ENCODE measurements at regions not wholly inside any gene's neighbourhood (a gene's known extent, or its start where the extent isn't known, plus 50 kb on each side); places are given as distances from the start of the nearest gene placed in this dataset.
"Not testable (repeated sequence)": the region's sequence is repeated elsewhere in the genome, so short reads cannot be mapped to it uniquely, and the experiment has no call there.

- Histone ChIP-seq H3K27ac (ENCODE audit: control insufficient read depth, insufficient read depth, low read length) (no peak overlapping the region), H3K4me3 (ENCODE audit: control insufficient read depth in 2 of 3, extremely low read depth in 1 of 3, insufficient read depth in 2 of 3, low read depth in 1 of 3, low read length in 3 of 3) (no peak overlapping the region), H3K36me3 (ENCODE audit: control insufficient read depth in 2 of 2, extremely low read depth in 1 of 2, insufficient read depth in 2 of 2, low read length in 2 of 2) (no peaks in the 10 kb centered on the region), H3K9me1 (ENCODE audit: control insufficient read depth, extremely low read depth, insufficient read depth, low read length) (no peaks in the 10 kb centered on the region), H4K20me1 (ENCODE audit: control insufficient read depth, extremely low read depth, insufficient read depth, low read length) (no peaks in the 10 kb centered on the region), H3K9me3 (ENCODE audit: control insufficient read depth, low read depth, low read length) (no peaks in the 10 kb centered on the region), H3K9ac (ENCODE audit: control insufficient read depth, extremely low read depth, insufficient read depth, low read length) (no peak overlapping the region), H3K4me1 (ENCODE audit: control insufficient read depth, extremely low read depth, insufficient read depth, low read length) (no peaks in the 10 kb centered on the region), H2AFZ (ENCODE audit: control insufficient read depth, low read length) (no peak overlapping the region), H3K79me2 (ENCODE audit: control insufficient read depth, insufficient read depth, low read length) (no peaks in the 10 kb centered on the region), H3K4me2 (ENCODE audit: control insufficient read depth, extremely low read depth, insufficient read depth, low read depth, low read length) (no peak overlapping the region), H3K27me3 (ENCODE audit: control insufficient read depth, extremely low read depth, insufficient read depth, low read length) (no peaks in the 10 kb centered on the region)
- TF ChIP-seq EZH2 (IDR thresholded peaks at IDR 0.05; ENCODE audit: low read length) (no peak), CTCF (optimal IDR thresholded peaks at IDR 0.05 in 1 of 3, IDR thresholded peaks at IDR 0.05 in 1 of 3, conservative IDR thresholded peaks at IDR 0.05 in 1 of 3; ENCODE audit: extremely low read depth in 1 of 3, insufficient read depth in 2 of 3, low read length in 3 of 3) (no peak)
- no peak for FAIRE-seq
- dilution Hi-C loops (cut with MboI; ENCODE audit: extremely low pct_ligation_motif_present, low sequenced_read_pairs), result no loop called here
- DNase-seq (ENCODE audit: low read depth, low spot score), result no peak
These were observed 479.6 kb downstream of the CNTN3 start for GRCh38 chr3:74134831-74135230.

GRCh38 chr3:74131546-74132328, 482.7 kb downstream of the CNTN3 start:
- H3K79me2 ChIP-seq (ENCODE audit: control insufficient read depth, insufficient read depth, low read length); H4K20me1 ChIP-seq (ENCODE audit: control insufficient read depth, extremely low read depth, insufficient read depth, low read length); FAIRE-seq; H3K27ac ChIP-seq (ENCODE audit: control insufficient read depth, insufficient read depth, low read length); H3K9ac ChIP-seq (ENCODE audit: control insufficient read depth, extremely low read depth, insufficient read depth, low read length); H3K9me1 ChIP-seq (ENCODE audit: control insufficient read depth, extremely low read depth, insufficient read depth, low read length); H3K36me3 ChIP-seq (ENCODE audit: control insufficient read depth in 2 of 2, extremely low read depth in 1 of 2, insufficient read depth in 2 of 2, low read length in 2 of 2); dilution Hi-C loops (cut with MboI; ENCODE audit: extremely low pct_ligation_motif_present, low sequenced_read_pairs); H3K4me1 ChIP-seq (ENCODE audit: control insufficient read depth, extremely low read depth, insufficient read depth, low read length); H3K4me3 ChIP-seq (ENCODE audit: control insufficient read depth in 2 of 3, extremely low read depth in 1 of 3, insufficient read depth in 2 of 3, low read depth in 1 of 3, low read length in 3 of 3); H3K27me3 ChIP-seq (ENCODE audit: control insufficient read depth, extremely low read depth, insufficient read depth, low read length); DNase-seq (ENCODE audit: low read depth, low spot score); H3K4me2 ChIP-seq (ENCODE audit: control insufficient read depth, extremely low read depth, insufficient read depth, low read depth, low read length); H2AFZ ChIP-seq (ENCODE audit: control insufficient read depth, low read length); H3K9me3 ChIP-seq (ENCODE audit: control insufficient read depth, low read depth, low read length): not testable (repeated sequence)

- DNase-seq (ENCODE audit: low read depth, low spot score) (no peak), FAIRE-seq (no peak)
- no peaks in the 10 kb centered on the region for H3K4me1 ChIP-seq (ENCODE audit: control insufficient read depth, extremely low read depth, insufficient read depth, low read length)
- H3K4me3 ChIP-seq (ENCODE audit: control insufficient read depth in 2 of 3, extremely low read depth in 1 of 3, insufficient read depth in 2 of 3, low read depth in 1 of 3, low read length in 3 of 3), result no peak overlapping the region
- H3K79me2 ChIP-seq (ENCODE audit: control insufficient read depth, insufficient read depth, low read length), result no peaks in the 10 kb centered on the region
- no peak overlapping the region for H3K4me2 ChIP-seq (ENCODE audit: control insufficient read depth, extremely low read depth, insufficient read depth, low read depth, low read length)
- H3K27me3 ChIP-seq (ENCODE audit: control insufficient read depth, extremely low read depth, insufficient read depth, low read length), result no peaks in the 10 kb centered on the region
- no peaks in the 10 kb centered on the region for H3K9me1 ChIP-seq (ENCODE audit: control insufficient read depth, extremely low read depth, insufficient read depth, low read length)
- no peaks in the 10 kb centered on the region for H3K36me3 ChIP-seq (ENCODE audit: control insufficient read depth in 2 of 2, extremely low read depth in 1 of 2, insufficient read depth in 2 of 2, low read length in 2 of 2)
- no peak overlapping the region for H3K9ac ChIP-seq (ENCODE audit: control insufficient read depth, extremely low read depth, insufficient read depth, low read length)
- TF ChIP-seq EZH2 (IDR thresholded peaks at IDR 0.05; ENCODE audit: low read length) (no peak), CTCF (optimal IDR thresholded peaks at IDR 0.05 in 1 of 3, IDR thresholded peaks at IDR 0.05 in 1 of 3, conservative IDR thresholded peaks at IDR 0.05 in 1 of 3; ENCODE audit: extremely low read depth in 1 of 3, insufficient read depth in 2 of 3, low read length in 3 of 3) (no peak)
- H3K9me3 ChIP-seq (ENCODE audit: control insufficient read depth, low read depth, low read length), result peaks cover 1% of the 10 kb centered on the region
- dilution Hi-C loops (cut with MboI; ENCODE audit: extremely low pct_ligation_motif_present, low sequenced_read_pairs), result no loop called here
- H3K27ac ChIP-seq (ENCODE audit: control insufficient read depth, insufficient read depth, low read length), result no peak overlapping the region
- no peaks in the 10 kb centered on the region for H4K20me1 ChIP-seq (ENCODE audit: control insufficient read depth, extremely low read depth, insufficient read depth, low read length)
- H2AFZ ChIP-seq (ENCODE audit: control insufficient read depth, low read length), result no peak overlapping the region
These were observed 484.8 kb downstream of the CNTN3 start for GRCh38 chr3:74129611-74130010.
